Activated CD4-positive, alpha-beta T cell treated with anti-CD3 and anti-CD28 coated beads, Interleukin-2, amount 50 U/mL, for 24 hours (primary cell): ENCODE measurements at regions not wholly inside any gene's neighbourhood (a gene's known extent, or its start where the extent isn't known, plus 50 kb on each side); places are given as distances from the start of the nearest gene placed in this dataset.
"Not testable (repeated sequence)": the region's sequence is repeated elsewhere in the genome, so short reads cannot be mapped to it uniquely, and the experiment has no call there.

Experiments used
- DNase-seq, 2 donors: peaks; one replicate each; pipeline ENCODE4 v3.0.0-alpha.2; 2020; ENCODE audit warnings: low read depth in 1 of 2, low spot score in 1 of 2

- DNase-seq = no peak
These were observed 50.5 kb upstream of the PRNP start for GRCh38 chr20:4635781-4636180.

- DNase-seq = no peak
These were observed 50.9 kb upstream of the PRNP start for GRCh38 chr20:4635342-4635741.

- no peak for DNase-seq
These were observed 52.5 kb upstream of the PRNP start for GRCh38 chr20:4633780-4634179.

GRCh38 chr20:4633379-4633778 lies 52.9 kb upstream of the PRNP start:
- no peak for DNase-seq

GRCh38 chr20:4632876-4633275 lies 53.4 kb upstream of the PRNP start:
- DNase-seq = no peak

GRCh38 chr20:4626228-4626627 lies 60.0 kb upstream of the PRNP start:
- no peak for DNase-seq

- DNase-seq = no peak
These were observed 60.6 kb upstream of the PRNP start for GRCh38 chr20:4625687-4626086.

- not testable (repeated sequence) for DNase-seq
These were observed 61.5 kb upstream of the PRNP start for GRCh38 chr20:4624675-4625336.

GRCh38 chr20:4619144-4619543 lies 67.1 kb upstream of the PRNP start:
- DNase-seq = not testable (repeated sequence)

GRCh38 chr20:4617484-4617883 lies 68.8 kb upstream of the PRNP start:
- DNase-seq = no peak

GRCh38 chr20:4617019-4617418 lies 69.2 kb upstream of the PRNP start:
- no peak for DNase-seq

GRCh38 chr20:4613718-4614620 lies 72.3 kb upstream of the PRNP start:
- peak; percentile 20 to 53 for DNase-seq

GRCh38 chr20:4613184-4613583 lies 73.1 kb upstream of the PRNP start:
- no peak for DNase-seq

GRCh38 chr20:4610871-4611270 lies 75.4 kb upstream of the PRNP start:
- DNase-seq = no peak

- DNase-seq = no peak
These were observed 76.7 kb upstream of the PRNP start for GRCh38 chr20:4609511-4609910.

GRCh38 chr20:4608861-4609260 lies 77.4 kb upstream of the PRNP start:
- DNase-seq = no peak

GRCh38 chr20:4607287-4607713 lies 79.0 kb upstream of the PRNP start:
- peak; percentile 21 to 54 for DNase-seq

- DNase-seq = no peak
These were observed 80.2 kb upstream of the PRNP start for GRCh38 chr20:4606051-4606450.

GRCh38 chr20:4605166-4605565 lies 81.1 kb upstream of the PRNP start:
- no peak for DNase-seq

- no peak for DNase-seq
These were observed 81.7 kb upstream of the PRNP start for GRCh38 chr20:4604580-4604979.

- DNase-seq = no peak
These were observed 82.5 kb upstream of the PRNP start for GRCh38 chr20:4603724-4604123.

- no peak for DNase-seq
These were observed 84.0 kb upstream of the PRNP start for GRCh38 chr20:4602297-4602631.
